Right lobe of liver (tissue), 6 donors: ENCODE measurements at regions not wholly inside any gene's neighbourhood (a gene's known extent, or its start where the extent isn't known, plus 50 kb on each side); places are given as distances from the start of the nearest gene placed in this dataset.
A peak's percentile ranks its signal among the peaks of the same experiment; 100 is the strongest.

ENCODE experiments used
- ATAC-seq, 4 donors: fragments of 200-7000 bp; cut with Tn5 transposase; one replicate each; pipeline ENCODE4 v1.9.1; 2020; ENCODE audit warnings: mild to moderate bottlenecking in 4 of 4, moderate library complexity in 4 of 4
- DNase-seq, 3 donors: peaks; one replicate each; pipeline ENCODE4 v3.0.0-alpha.2; 2020
- H3K27ac ChIP-seq, 3 donors: fragments of 200-600 bp; one replicate each; pipeline ENCODE4 v1.8.0; 2022
- H3K27me3 ChIP-seq, 2 donors: fragments of 200-600 bp; one replicate each; pipeline ENCODE4 v1.8.0; 2022
- H3K36me3 ChIP-seq, 4 donors: fragments of 200-600 bp; sonication (generic) in 1 of 4; one replicate each; pipeline versions ENCODE4 v1.5.1 to v1.8.0; 2017 to 2022; ENCODE audit warnings: control low read depth in 1 of 4
- H3K4me1 ChIP-seq, 4 donors: fragments of 200-600 bp; sonication (generic) in 1 of 4; one replicate each; pipeline versions ENCODE4 v1.5.1 to v1.8.0; 2017 to 2022; ENCODE audit warnings: control low read depth in 1 of 4
- H3K4me3 ChIP-seq, 3 donors: fragments of 200-600 bp; one replicate each; pipeline ENCODE4 v1.8.0; 2022
- H3K9me3 ChIP-seq, 4 donors: fragments of 200-600 bp; sonication (generic) in 1 of 4; one replicate each; pipeline versions ENCODE4 v1.5.1 to v1.8.0; 2017 to 2022; ENCODE audit warnings: control low read depth in 1 of 4
- POLR2A ChIP-seq: fragments of 450-650 bp; IDR thresholded peaks from one replicate; pipeline ENCODE4 v1.6.1; 2017; ENCODE audit warnings: antibody characterized with exemption, mild to moderate bottlenecking
- WGBS: methylation state at CpG from one replicate; pipeline ENCODE4 v1.1.6; 2018; ENCODE audit warnings: low coverage, low lambda C conversion rate; ENCODE audit not compliant: insufficient coverage; ENCODE audit errors: missing lambda C conversion rate; 5-methylcytosine and 5-hydroxymethylcytosine counted together
- intact Hi-C, 2 donors: fragments of 100-400 bp; cut with DNase I; formaldehyde crosslinking; loops; one replicate each; pipeline versions ENCODE4 v1.11.2 to v1.14.1; 2022
- TF ChIP-seq, protein P1 (sequence below), 4 donors: fragments of 200-600 bp in 3 of 4; fragments of 450-650 bp in 1 of 4; IDR thresholded peaks; one replicate each; pipeline versions ENCODE4 v1.5.1 to v1.8.0; 2016 to 2022; ENCODE audit warnings: antibody characterized with exemption in 4 of 4, mild to moderate bottlenecking in 2 of 4
- donor health status: DM: no; HTN: yes; CAD: no.
- donor health status: DM: no; HTN: no; CAD: no.
- donor health status: DM: no; HTN: no; CAD: no.
- donor health status: DM: no; HTN: yes; CAD: no.
- donor health status: DM: no; HTN: yes; CAD: no.

- no peak overlapping the region for H3K4me3 ChIP-seq
- H3K27me3 ChIP-seq, result no peaks in the 10 kb centered on the region
- ATAC-seq, result no peak
- WGBS, result 55% methylated on average over 3 of the region's 3 CpGs
- intact Hi-C loops, result no loop called here
- no peaks in the 10 kb centered on the region for H3K4me1 ChIP-seq
- no peak for DNase-seq
- TF ChIP-seq POLR2A, result no peak
- TF ChIP-seq, protein P1, sequence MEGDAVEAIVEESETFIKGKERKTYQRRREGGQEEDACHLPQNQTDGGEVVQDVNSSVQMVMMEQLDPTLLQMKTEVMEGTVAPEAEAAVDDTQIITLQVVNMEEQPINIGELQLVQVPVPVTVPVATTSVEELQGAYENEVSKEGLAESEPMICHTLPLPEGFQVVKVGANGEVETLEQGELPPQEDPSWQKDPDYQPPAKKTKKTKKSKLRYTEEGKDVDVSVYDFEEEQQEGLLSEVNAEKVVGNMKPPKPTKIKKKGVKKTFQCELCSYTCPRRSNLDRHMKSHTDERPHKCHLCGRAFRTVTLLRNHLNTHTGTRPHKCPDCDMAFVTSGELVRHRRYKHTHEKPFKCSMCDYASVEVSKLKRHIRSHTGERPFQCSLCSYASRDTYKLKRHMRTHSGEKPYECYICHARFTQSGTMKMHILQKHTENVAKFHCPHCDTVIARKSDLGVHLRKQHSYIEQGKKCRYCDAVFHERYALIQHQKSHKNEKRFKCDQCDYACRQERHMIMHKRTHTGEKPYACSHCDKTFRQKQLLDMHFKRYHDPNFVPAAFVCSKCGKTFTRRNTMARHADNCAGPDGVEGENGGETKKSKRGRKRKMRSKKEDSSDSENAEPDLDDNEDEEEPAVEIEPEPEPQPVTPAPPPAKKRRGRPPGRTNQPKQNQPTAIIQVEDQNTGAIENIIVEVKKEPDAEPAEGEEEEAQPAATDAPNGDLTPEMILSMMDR (IDR thresholded peaks at IDR 0.05), result no peak
- H3K9me3 ChIP-seq, result no peaks in the 10 kb centered on the region
- H3K27ac ChIP-seq, result no peak overlapping the region
- no peaks in the 10 kb centered on the region for H3K36me3 ChIP-seq
These were observed 289.7 kb downstream of the PYDC2 start for GRCh38 chr3:191750618-191751017.

- Histone ChIP-seq H3K27ac (no peak overlapping the region), H3K9me3 (no peaks in the 10 kb centered on the region), H3K4me1 (no peaks in the 10 kb centered on the region), H3K36me3 (no peaks in the 10 kb centered on the region), H3K4me3 (no peak overlapping the region), H3K27me3 (no peaks in the 10 kb centered on the region)
- TF ChIP-seq, protein P1 (IDR thresholded peaks at IDR 0.05), result no peak
- no peak for TF ChIP-seq POLR2A
- WGBS, result 75% methylated on average over 3 of the region's 3 CpGs
- intact Hi-C loops, result no loop called here
- ATAC-seq, result no peak
- DNase-seq, result no peak
These were observed 292.2 kb downstream of the PYDC2 start for GRCh38 chr3:191753196-191753595.

DNA sequence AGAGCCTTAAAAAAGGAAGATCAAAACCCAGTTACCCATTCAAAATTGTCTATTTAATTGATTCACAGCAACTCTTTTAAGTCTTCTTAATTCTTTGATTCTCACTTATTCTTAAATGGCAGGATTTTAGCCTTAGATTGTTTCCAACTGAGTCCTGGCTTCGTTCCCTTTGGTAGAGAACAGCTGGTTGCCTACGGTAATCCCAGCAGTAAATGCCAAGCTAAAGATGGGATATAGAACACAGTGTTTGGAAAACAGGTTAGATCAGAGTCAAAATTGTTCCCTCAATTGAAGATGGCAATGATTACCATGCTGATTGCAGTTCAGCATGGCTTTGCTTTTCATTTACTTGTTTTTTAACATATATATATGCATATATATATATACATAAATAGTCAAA, 300.9 kb downstream of the PYDC2 start:
- no peak for DNase-seq
- no peak overlapping the region for H3K4me3 ChIP-seq
- 82% methylated on average over 2 of the region's 2 CpGs for WGBS
- no peak overlapping the region for H3K27ac ChIP-seq
- intact Hi-C loops, result no loop called here
- ATAC-seq, result no peak
- H3K27me3 ChIP-seq, result no peaks in the 10 kb centered on the region
- no peak for TF ChIP-seq POLR2A
- TF ChIP-seq, protein P1 (IDR thresholded peaks at IDR 0.05), result no peak
- H3K36me3 ChIP-seq, result no peaks in the 10 kb centered on the region
- peaks cover 0 to 6% (median 0%) of the 10 kb centered on the region in 4 donors for H3K4me1 ChIP-seq
- H3K9me3 ChIP-seq, result no peaks in the 10 kb centered on the region

DNA sequence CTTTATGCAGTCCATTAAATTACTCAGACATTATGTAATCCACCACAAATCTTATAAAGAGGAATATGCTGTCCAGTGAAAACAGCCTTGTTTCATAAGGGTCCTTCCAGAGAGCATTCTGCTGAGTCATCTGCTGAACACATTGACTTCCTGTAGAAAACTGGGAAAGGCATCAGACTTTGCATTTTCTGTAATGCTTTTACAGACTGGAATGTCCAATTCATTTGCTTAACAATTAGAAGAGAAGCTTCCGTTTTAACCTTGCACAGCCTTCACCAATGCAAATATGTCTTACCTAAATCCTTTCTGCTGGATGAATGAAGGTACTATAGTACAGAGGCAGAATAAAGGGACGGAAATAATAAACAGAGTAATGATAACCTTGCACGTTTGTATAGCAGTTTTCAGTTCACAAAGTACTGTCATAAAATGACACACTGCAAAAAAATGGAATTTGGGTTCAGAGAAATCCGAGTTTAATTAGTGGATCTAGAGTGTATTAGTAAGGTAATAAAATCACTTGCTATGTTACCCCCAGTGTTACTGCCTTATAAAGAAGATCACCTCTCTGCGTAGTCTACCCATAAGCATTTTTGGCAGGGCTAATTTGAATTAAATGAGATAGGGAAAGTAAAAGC, 301.5 kb downstream of the PYDC2 start:
- intact Hi-C loops, result no loop called here
- DNase-seq (no peak), ATAC-seq (peak in 2 of 4 donors; percentile 39 to 46)
- no peaks in the 10 kb centered on the region for H3K27me3 ChIP-seq
- H3K4me1 ChIP-seq, result peaks cover 0 to 6% (median 0%) of the 10 kb centered on the region in 4 donors
- no peaks in the 10 kb centered on the region for H3K9me3 ChIP-seq
- no peak overlapping the region for H3K4me3 ChIP-seq
- whole genome bisulfite sequencing, result 59% methylated on average over 5 of the region's 5 CpGs
- TF ChIP-seq, protein P1 (IDR thresholded peaks at IDR 0.05), result no peak
- no peak for TF ChIP-seq POLR2A
- no peak overlapping the region for H3K27ac ChIP-seq
- H3K36me3 ChIP-seq, result no peaks in the 10 kb centered on the region
